ENCODE measurements at regions not wholly inside any gene's neighbourhood (a gene's known extent, or its start where the extent isn't known, plus 50 kb on each side); places are given as distances from the start of the nearest gene placed in this dataset.

GRCh38 chr12:74985986-74986319 lies 223.7 kb downstream of the KCNC2 start:
- TF ChIP-seq, protein P1, sequence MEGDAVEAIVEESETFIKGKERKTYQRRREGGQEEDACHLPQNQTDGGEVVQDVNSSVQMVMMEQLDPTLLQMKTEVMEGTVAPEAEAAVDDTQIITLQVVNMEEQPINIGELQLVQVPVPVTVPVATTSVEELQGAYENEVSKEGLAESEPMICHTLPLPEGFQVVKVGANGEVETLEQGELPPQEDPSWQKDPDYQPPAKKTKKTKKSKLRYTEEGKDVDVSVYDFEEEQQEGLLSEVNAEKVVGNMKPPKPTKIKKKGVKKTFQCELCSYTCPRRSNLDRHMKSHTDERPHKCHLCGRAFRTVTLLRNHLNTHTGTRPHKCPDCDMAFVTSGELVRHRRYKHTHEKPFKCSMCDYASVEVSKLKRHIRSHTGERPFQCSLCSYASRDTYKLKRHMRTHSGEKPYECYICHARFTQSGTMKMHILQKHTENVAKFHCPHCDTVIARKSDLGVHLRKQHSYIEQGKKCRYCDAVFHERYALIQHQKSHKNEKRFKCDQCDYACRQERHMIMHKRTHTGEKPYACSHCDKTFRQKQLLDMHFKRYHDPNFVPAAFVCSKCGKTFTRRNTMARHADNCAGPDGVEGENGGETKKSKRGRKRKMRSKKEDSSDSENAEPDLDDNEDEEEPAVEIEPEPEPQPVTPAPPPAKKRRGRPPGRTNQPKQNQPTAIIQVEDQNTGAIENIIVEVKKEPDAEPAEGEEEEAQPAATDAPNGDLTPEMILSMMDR (IDR thresholded peaks at IDR 0.05; ENCODE audit: low read depth, low read length) = no peak
- TF ChIP-seq POLR2A (IDR thresholded peaks at IDR 0.05; ENCODE audit: extremely low read depth, insufficient read length) = no peak
- TF ChIP-seq MYC (IDR thresholded peaks at IDR 0.05; ENCODE audit: low read depth, low read length) = no peak

All from NB4 (cell line).